ENCODE measurements at regions not wholly inside any gene's neighbourhood (a gene's known extent, or its start where the extent isn't known, plus 50 kb on each side); places are given as distances from the start of the nearest gene placed in this dataset.

GRCh38 chr2:53432936-53433335, 334.7 kb upstream of the CHAC2 start:
- Mint-ChIP-seq H3K9me3 (no peaks in the 10 kb centered on the region), H3K36me3 (ENCODE audit: low read depth) (no peaks in the 10 kb centered on the region), H3K27me3 (ENCODE audit: low read depth) (no peaks in the 10 kb centered on the region), H3K4me1 (ENCODE audit: low read depth) (no peaks in the 10 kb centered on the region), H3K27ac (no peak overlapping the region), H3K4me3 (no peak overlapping the region)

- Mint-ChIP-seq H3K9me3 (no peaks in the 10 kb centered on the region), H3K4me3 (no peak overlapping the region), H3K27ac (no peak overlapping the region), H3K36me3 (ENCODE audit: low read depth) (no peaks in the 10 kb centered on the region), H3K4me1 (ENCODE audit: low read depth) (no peaks in the 10 kb centered on the region), H3K27me3 (ENCODE audit: low read depth) (no peaks in the 10 kb centered on the region)
These were observed 337.7 kb upstream of the CHAC2 start for GRCh38 chr2:53429901-53430300.

- Mint-ChIP-seq H3K4me1 (ENCODE audit: low read depth) (no peaks in the 10 kb centered on the region), H3K9me3 (no peaks in the 10 kb centered on the region), H3K4me3 (no peak overlapping the region), H3K27ac (no peak overlapping the region), H3K27me3 (ENCODE audit: low read depth) (no peaks in the 10 kb centered on the region), H3K36me3 (ENCODE audit: low read depth) (no peaks in the 10 kb centered on the region)
These were observed 342.7 kb upstream of the CHAC2 start for GRCh38 chr2:53424902-53425301.

- Mint-ChIP-seq H3K4me3 (no peak overlapping the region), H3K4me1 (ENCODE audit: low read depth) (no peaks in the 10 kb centered on the region), H3K27ac (no peak overlapping the region), H3K9me3 (no peaks in the 10 kb centered on the region), H3K36me3 (ENCODE audit: low read depth) (no peaks in the 10 kb centered on the region), H3K27me3 (ENCODE audit: low read depth) (no peaks in the 10 kb centered on the region)
These were observed 344.1 kb upstream of the CHAC2 start for GRCh38 chr2:53423465-53423864.

GRCh38 chr2:53422979-53423378, 344.6 kb upstream of the CHAC2 start:
- Mint-ChIP-seq H3K9me3 (no peaks in the 10 kb centered on the region), H3K4me3 (no peak overlapping the region), H3K36me3 (ENCODE audit: low read depth) (no peaks in the 10 kb centered on the region), H3K27me3 (ENCODE audit: low read depth) (no peaks in the 10 kb centered on the region), H3K27ac (no peak overlapping the region), H3K4me1 (ENCODE audit: low read depth) (no peaks in the 10 kb centered on the region)

- Mint-ChIP-seq H3K4me3 (no peak overlapping the region), H3K4me1 (ENCODE audit: low read depth) (no peaks in the 10 kb centered on the region), H3K27ac (no peak overlapping the region), H3K36me3 (ENCODE audit: low read depth) (no peaks in the 10 kb centered on the region), H3K9me3 (no peaks in the 10 kb centered on the region), H3K27me3 (ENCODE audit: low read depth) (no peaks in the 10 kb centered on the region)
These were observed 350.2 kb upstream of the CHAC2 start for GRCh38 chr2:53417385-53417784.

- Mint-ChIP-seq H3K4me1 (ENCODE audit: low read depth) (no peaks in the 10 kb centered on the region), H3K36me3 (ENCODE audit: low read depth) (no peaks in the 10 kb centered on the region), H3K27me3 (ENCODE audit: low read depth) (no peaks in the 10 kb centered on the region), H3K9me3 (no peaks in the 10 kb centered on the region), H3K27ac (no peak overlapping the region), H3K4me3 (no peak overlapping the region)
These were observed 360.1 kb upstream of the CHAC2 start for GRCh38 chr2:53407363-53408080.

- H3K27ac Mint-ChIP-seq = no peak overlapping the region
- H3K4me1 Mint-ChIP-seq (ENCODE audit: low read depth) = no peaks in the 10 kb centered on the region
- no peak overlapping the region for H3K4me3 Mint-ChIP-seq
- H3K36me3 Mint-ChIP-seq (ENCODE audit: low read depth) = no peaks in the 10 kb centered on the region
- no peaks in the 10 kb centered on the region for H3K9me3 Mint-ChIP-seq
- no peaks in the 10 kb centered on the region for H3K27me3 Mint-ChIP-seq (ENCODE audit: low read depth)
These were observed 363.7 kb upstream of the CHAC2 start for GRCh38 chr2:53403792-53404413.

GRCh38 chr2:53397085-53397484, 370.5 kb upstream of the CHAC2 start:
- Mint-ChIP-seq H3K27ac (no peak overlapping the region), H3K4me3 (no peak overlapping the region)

GRCh38 chr2:53381271-53381670, 386.3 kb upstream of the CHAC2 start:
- Mint-ChIP-seq H3K4me1 (ENCODE audit: low read depth) (no peaks in the 10 kb centered on the region), H3K4me3 (no peak overlapping the region), H3K27ac (no peak overlapping the region), H3K36me3 (ENCODE audit: low read depth) (no peaks in the 10 kb centered on the region), H3K9me3 (no peaks in the 10 kb centered on the region), H3K27me3 (ENCODE audit: low read depth) (no peaks in the 10 kb centered on the region)

More at GRCh38 chr2:53397085-53397484, 370.5 kb upstream of the CHAC2 start:
- H3K9me3 Mint-ChIP-seq = no peaks in the 10 kb centered on the region
- no peaks in the 10 kb centered on the region for H3K27me3 Mint-ChIP-seq (ENCODE audit: low read depth)
- H3K4me1 Mint-ChIP-seq (ENCODE audit: low read depth) = no peaks in the 10 kb centered on the region
- H3K36me3 Mint-ChIP-seq (ENCODE audit: low read depth) = no peaks in the 10 kb centered on the region

GRCh38 chr2:53379547-53379946, 388.1 kb upstream of the CHAC2 start:
- H3K4me1 Mint-ChIP-seq (ENCODE audit: low read depth) = no peaks in the 10 kb centered on the region
- no peaks in the 10 kb centered on the region for H3K9me3 Mint-ChIP-seq
- H3K4me3 Mint-ChIP-seq = no peak overlapping the region
- H3K36me3 Mint-ChIP-seq (ENCODE audit: low read depth) = no peaks in the 10 kb centered on the region
- H3K27me3 Mint-ChIP-seq (ENCODE audit: low read depth) = no peaks in the 10 kb centered on the region
- H3K27ac Mint-ChIP-seq = no peak overlapping the region

- no peaks in the 10 kb centered on the region for H3K36me3 Mint-ChIP-seq (ENCODE audit: low read depth)
These were observed 388.8 kb upstream of the CHAC2 start for GRCh38 chr2:53378791-53379190.

GRCh38 chr2:53373126-53373525, 394.5 kb upstream of the CHAC2 start:
- no peaks in the 10 kb centered on the region for H3K4me1 Mint-ChIP-seq (ENCODE audit: low read depth)
- H3K27me3 Mint-ChIP-seq (ENCODE audit: low read depth) = no peaks in the 10 kb centered on the region
- no peaks in the 10 kb centered on the region for H3K36me3 Mint-ChIP-seq (ENCODE audit: low read depth)
- no peak overlapping the region for H3K4me3 Mint-ChIP-seq
- H3K9me3 Mint-ChIP-seq = no peaks in the 10 kb centered on the region
- H3K27ac Mint-ChIP-seq = no peak overlapping the region

More at GRCh38 chr2:53378791-53379190, 388.8 kb upstream of the CHAC2 start:
- Mint-ChIP-seq H3K9me3 (no peaks in the 10 kb centered on the region), H3K4me1 (ENCODE audit: low read depth) (no peaks in the 10 kb centered on the region), H3K27ac (no peak overlapping the region), H3K4me3 (no peak overlapping the region), H3K27me3 (ENCODE audit: low read depth) (no peaks in the 10 kb centered on the region)

GRCh38 chr2:53366543-53366942, 401.1 kb upstream of the CHAC2 start:
- Mint-ChIP-seq H3K4me1 (ENCODE audit: low read depth) (no peaks in the 10 kb centered on the region), H3K27ac (no peak overlapping the region), H3K27me3 (ENCODE audit: low read depth) (no peaks in the 10 kb centered on the region), H3K4me3 (no peak overlapping the region), H3K9me3 (peaks cover 6% of the 10 kb centered on the region), H3K36me3 (ENCODE audit: low read depth) (no peaks in the 10 kb centered on the region)

GRCh38 chr2:53362934-53363333, 404.7 kb upstream of the CHAC2 start:
- Mint-ChIP-seq H3K4me1 (ENCODE audit: low read depth) (no peaks in the 10 kb centered on the region), H3K27ac (no peak overlapping the region), H3K4me3 (no peak overlapping the region), H3K36me3 (ENCODE audit: low read depth) (no peaks in the 10 kb centered on the region), H3K27me3 (ENCODE audit: low read depth) (no peaks in the 10 kb centered on the region), H3K9me3 (peaks cover 15% of the 10 kb centered on the region)

Measured in T-helper 1 cell treated with Interleukin-12 subunit alpha and Interleukin-12 subunit beta and Interleukin-4 antibody, amounts not matched to agents 30 μg/mL and 1 μg/mL, for 36 hours (primary cell).